ENCODE measurements at regions not wholly inside any gene's neighbourhood (a gene's known extent, or its start where the extent isn't known, plus 50 kb on each side); places are given as distances from the start of the nearest gene placed in this dataset.
"Not testable (repeated sequence)": the region's sequence is repeated elsewhere in the genome, so short reads cannot be mapped to it uniquely, and the experiment has no call there.

DNA sequence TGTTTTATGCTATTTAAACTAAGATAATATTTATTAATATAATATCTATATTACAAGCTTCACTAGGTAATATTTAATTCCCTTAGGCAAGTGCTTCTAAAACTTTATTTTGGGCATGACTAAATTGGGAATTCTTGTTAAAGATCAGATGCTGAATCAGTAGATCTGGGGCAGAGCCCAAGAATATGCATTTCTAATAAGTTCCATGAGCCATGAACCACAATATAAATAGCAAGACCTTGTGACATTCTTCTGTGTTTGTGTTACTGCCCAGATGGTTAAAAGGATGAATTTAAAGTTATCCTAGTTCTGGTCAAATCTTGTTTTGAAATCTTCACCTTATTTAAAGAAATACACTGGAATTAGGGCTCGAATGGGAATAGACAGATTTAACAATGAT lies 258.4 kb upstream of the CACNA2D1 start:
- DNase-seq: no peak

GRCh38 chr7:82700741-82701140 lies 257.2 kb upstream of the CACNA2D1 start:
- DNase-seq: no peak

GRCh38 chr7:82699773-82700186 lies 256.2 kb upstream of the CACNA2D1 start:
- DNase-seq: peak; percentile 69

DNA sequence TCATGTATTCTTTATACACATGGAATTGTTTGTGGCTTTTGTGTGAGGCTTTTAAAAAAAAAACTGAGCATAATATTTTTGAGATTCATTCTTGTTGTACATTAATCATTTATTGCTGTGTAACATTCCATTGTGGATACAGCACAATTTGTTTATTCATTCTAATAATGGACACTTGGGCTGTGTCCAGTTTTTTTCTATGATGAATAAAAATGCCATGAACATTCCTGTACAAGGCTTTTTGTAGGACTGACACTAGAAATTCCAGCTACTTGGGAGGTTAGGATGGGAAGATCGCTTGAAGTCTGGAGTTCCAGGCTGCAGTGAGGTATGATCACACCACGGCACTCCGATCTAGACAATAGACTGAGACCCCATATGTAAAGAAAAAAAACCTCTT lies 254.3 kb upstream of the CACNA2D1 start:
- no peak for DNase-seq

DNA sequence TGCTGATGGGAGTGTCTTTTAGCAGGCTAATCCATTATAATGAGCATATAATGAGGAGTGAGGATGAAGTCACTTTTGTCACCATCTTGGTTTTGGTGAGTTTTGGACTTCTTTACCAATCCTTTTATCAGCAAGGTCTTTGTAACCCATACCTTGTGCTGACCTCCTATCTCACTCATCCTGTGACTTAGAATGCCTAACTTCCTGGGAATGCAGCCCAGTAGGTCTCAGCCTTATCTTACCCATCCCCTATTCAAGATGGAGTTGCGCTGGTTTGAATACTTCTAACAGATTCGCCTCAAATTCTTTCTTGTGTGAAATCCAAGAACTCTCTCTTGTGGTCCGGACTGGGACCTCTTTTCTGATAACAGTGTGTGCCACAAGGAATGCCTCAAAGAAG lies 253.1 kb upstream of the CACNA2D1 start:
- no peak for DNase-seq

DNA sequence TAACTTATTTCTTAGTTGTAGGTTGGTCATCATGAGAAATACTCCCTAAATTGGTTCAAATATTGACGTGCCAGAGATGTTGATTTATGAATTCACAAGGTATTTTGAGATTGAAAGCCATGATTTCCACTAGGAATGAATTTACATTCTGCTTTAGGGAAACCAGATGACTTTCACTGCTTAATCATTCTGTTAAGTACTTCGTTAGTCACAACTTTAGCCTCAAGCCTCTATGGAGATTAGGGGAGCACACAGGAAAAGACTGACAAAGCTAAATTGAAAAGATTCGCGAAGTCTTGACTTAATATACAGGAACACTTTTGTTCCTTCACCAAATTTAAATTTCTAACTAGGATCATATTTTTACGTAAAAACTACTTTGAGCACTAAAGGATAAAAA lies 250.4 kb upstream of the CACNA2D1 start:
- DNase-seq: no peak

GRCh38 chr7:82690929-82691328 lies 247.4 kb upstream of the CACNA2D1 start:
- no peak for DNase-seq

GRCh38 chr7:82685214-82685613 lies 241.6 kb upstream of the CACNA2D1 start:
- no peak for DNase-seq

DNA sequence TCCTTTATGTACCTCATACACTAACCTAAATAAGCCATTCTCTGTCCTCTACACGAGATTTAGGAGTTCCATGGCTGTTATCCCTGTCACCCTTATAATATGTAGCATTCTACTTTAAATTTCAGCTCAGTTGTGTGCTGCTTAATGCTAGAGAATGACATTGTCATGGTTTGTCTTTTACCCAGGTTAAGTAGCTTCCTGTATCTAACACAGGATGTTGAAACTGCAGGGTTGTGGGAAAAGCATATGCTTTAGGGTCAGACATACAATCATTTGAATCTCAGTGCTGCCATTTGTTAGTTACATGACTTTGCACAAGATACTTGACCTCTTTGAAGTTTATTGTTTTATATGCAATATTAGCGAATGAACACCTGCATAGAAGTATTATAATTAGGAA lies 235.1 kb upstream of the CACNA2D1 start:
- no peak for DNase-seq

DNA sequence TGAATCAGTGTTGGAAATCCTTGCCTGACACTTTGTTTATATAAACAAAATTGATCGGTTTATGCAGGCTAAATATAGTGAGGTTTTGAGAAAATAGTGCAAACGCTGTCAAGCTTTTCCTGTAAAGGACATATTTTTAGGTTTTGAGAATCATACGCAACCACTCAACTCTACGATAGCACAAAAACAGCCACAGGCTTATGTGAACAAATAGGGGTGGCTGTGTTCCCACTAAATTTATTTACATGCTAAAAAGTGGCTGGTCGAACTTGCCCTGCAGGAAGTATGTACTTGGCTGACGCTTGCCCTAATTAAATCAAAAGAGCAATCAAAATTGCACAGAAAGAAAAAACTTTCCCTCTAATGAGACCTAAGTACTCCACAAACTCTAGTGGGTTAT lies 234.7 kb upstream of the CACNA2D1 start:
- no peak for DNase-seq

GRCh38 chr7:82677493-82677892 lies 233.9 kb upstream of the CACNA2D1 start:
- DNase-seq: no peak

DNA sequence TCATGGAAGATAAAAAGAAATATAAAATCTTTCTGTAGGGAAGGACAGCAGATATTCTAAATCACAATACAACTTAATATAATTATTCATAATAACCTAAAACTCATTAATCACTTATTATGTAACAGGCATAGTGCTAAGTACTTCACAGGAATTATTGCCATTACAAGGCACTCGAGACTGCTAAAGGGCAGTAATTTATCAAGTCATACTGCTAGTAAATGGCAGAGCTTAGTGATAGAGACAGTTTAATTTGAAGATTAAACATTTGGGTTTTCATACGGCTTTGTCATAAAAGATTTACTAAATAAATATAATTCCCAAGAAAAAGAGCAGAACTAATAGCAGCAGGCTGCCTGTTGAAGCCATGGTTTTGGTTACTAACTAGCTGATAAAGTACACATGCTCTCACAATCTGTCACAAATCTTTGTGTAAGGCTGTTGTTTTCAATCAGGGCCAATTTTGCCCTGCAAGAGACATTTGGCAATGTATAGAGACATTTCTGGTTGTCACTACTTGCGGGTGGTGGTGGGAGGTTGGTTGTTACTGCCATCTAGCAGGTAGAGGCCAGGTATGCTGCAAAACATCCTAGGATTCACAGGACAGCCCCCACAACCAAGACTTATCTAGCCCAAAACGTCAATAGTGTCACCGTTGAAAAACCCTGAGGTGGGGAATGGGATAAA lies 233.3 kb upstream of the CACNA2D1 start:
- no peak for DNase-seq

DNA sequence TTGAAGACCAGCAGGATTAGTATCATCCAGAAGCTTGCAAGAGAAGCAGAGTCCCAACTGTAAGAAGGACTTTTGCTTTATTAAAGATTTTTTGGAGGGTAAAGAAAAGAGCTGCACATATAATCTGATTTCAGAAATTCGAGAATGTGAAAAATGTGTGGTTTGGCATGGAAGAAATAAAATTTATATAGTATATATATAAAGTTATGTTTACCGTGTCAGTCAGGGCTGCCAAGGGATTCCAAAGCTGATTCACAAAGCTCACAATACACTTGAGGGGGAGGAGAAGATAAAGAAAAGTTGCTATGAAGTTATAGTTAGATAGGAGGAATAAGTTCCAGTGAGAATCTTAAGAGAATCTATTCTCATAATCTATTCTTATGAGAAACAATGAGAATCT lies 231.8 kb upstream of the CACNA2D1 start:
- DNase-seq: no peak

- no peak for DNase-seq
Observed at GRCh38 chr7:82674268-82674667, 230.7 kb upstream of the CACNA2D1 start.

GRCh38 chr7:82672078-82672477 lies 228.5 kb upstream of the CACNA2D1 start:
- no peak for DNase-seq

GRCh38 chr7:82669141-82669540 lies 225.6 kb upstream of the CACNA2D1 start:
- no peak for DNase-seq

DNA sequence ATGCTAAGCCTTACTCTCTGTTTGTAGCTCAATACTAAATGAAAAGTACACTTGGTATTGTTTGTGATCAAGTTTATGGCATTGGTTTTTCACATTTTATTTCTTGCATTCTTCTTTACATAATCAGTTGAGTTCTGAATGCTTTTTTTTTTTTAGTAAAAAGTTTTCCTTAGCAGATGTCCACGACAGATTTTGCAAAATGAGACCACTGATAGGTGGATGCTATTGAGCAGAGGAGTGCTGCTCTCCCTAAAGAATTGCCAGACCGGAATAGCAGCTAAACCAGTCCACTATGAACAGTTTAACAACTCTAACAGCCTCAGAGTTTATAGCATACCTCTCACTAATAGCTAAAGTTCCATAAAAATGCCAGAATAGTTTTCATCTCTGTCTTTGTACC lies 225.1 kb upstream of the CACNA2D1 start:
- no peak for DNase-seq

DNA sequence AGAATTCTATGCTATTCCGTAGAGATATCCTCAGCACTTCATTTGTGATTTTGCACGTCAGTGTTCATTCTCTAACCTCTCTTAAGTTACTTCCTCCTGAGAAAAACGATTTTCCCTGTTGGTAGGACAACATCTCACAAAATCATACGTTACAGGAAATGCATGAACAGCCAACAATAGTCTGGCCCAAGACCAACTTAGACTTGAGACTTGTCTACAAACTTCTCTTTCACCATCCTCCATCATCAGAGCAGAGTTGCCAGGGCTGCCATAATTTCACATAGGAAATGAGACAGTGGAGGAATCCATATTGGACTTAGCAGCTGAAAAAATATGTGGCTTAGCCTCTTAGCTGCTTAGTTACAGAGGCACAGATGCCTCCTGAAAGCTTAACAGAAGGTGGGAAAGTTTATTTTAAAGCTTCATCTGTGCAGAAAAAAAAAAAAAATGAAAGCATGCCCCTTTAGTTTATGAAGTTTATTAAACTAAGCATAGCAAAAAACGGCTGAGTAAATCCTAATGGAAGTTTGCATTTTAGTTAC lies 222.5 kb upstream of the CACNA2D1 start:
- no peak for DNase-seq

- DNase-seq: no peak
Observed at GRCh38 chr7:82655965-82656364, 212.4 kb upstream of the CACNA2D1 start.

- DNase-seq: not testable (repeated sequence)
Observed at GRCh38 chr7:82650095-82650494, 206.5 kb upstream of the CACNA2D1 start.

DNA sequence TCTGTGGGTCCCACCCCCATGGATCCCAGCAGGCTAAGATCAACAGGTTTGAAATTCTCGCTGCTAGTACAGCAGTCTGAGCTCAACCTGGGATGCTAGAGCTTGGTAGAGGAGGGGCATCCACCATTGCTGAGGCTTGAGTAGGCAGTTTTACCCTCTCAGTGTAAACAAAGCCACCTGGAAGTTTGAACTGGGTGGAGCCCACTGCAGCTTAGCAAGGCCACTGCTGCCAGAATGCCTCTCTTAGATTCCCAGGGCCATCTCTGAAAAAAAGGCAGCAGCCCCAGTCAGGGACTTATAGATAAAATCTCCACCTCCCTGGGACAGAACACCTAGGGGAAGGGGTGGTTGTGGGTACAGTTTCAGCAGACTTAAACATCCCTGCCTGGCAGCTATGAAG lies 190.0 kb upstream of the CACNA2D1 start:
- no peak for DNase-seq

DNA sequence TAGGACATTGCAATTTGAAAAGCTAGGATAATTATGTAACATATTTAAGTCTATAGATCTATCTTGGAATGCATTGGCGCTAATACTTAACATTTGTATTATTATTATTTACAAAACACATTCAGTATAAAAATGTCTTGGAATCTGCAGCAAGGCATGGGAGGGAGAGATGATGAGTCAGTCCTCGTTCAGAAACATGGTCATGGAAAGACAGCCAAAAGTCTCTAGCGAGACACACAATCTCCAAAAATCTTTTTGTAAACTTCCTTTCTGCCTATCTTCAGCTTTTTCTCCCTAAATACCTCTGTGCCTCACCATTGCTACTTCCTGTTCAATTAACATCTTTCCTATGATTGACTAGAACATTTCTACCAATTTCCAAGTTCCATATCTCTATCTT lies 188.4 kb upstream of the CACNA2D1 start:
- no peak for DNase-seq

- no peak for DNase-seq
Observed at GRCh38 chr7:82629583-82629982, 186.0 kb upstream of the CACNA2D1 start.

GRCh38 chr7:82625377-82625776 lies 181.8 kb upstream of the CACNA2D1 start:
- DNase-seq: no peak

DNA sequence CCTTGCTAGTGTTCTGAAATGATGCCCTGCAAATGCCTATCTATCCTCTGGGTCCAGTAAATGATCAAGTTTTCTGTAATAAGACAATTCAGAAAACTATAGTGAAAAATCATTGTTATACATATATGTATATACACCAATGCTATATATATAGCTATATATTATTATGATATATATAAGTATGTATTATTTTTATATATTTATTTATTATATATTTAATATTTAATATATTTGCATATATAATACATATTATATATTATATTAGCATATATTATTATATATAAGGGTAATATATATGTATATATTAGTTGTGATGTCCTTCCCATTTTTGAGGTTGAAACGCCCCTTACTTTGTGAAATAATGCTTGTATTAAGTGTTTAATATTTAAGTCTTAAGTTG lies 181.4 kb upstream of the CACNA2D1 start:
- DNase-seq: no peak

Data from NCI-H2029 treated with DMSO at 0.1 percent for 48 hours (cell line).